GM18951 (cell line): ENCODE measurements at regions not wholly inside any gene's neighbourhood (a gene's known extent, or its start where the extent isn't known, plus 50 kb on each side); places are given as distances from the start of the nearest gene placed in this dataset.

Experiments
- POLR2A ChIP-seq: IDR thresholded peaks from 4 replicates; pipeline ENCODE4 v1.6.1; 2011; ENCODE audit warnings: mild to moderate bottlenecking; ENCODE audit not compliant: insufficient read length, insufficient read depth; ENCODE audit errors: extremely low read depth
- in situ Hi-C: fragments of 300-500 bp; cut with MboI; formaldehyde crosslinking; loops from one replicate; pipeline ENCODE4 v1.12.0; 2022; ENCODE audit warnings: low sequenced_read_pairs, mixed read lengths, inconsistent platforms; ENCODE audit not compliant: unreplicated experiment

- TF ChIP-seq POLR2A, result no peak
- in situ Hi-C loops, result no loop called here
Observed at GRCh38 chr16:86219655-86220445, 290.5 kb upstream of the FOXF1 start.

GRCh38 chr16:86220561-86220960 lies 289.8 kb upstream of the FOXF1 start:
- TF ChIP-seq POLR2A, result no peak
- in situ Hi-C loops, result no loop called here

GRCh38 chr16:86221085-86221484 lies 289.2 kb upstream of the FOXF1 start:
- TF ChIP-seq POLR2A, result no peak
- in situ Hi-C loops, result no loop called here

- in situ Hi-C loops, result no loop called here
- TF ChIP-seq POLR2A, result no peak
Observed at GRCh38 chr16:86222547-86222946, 287.8 kb upstream of the FOXF1 start.

- no peak for TF ChIP-seq POLR2A
- in situ Hi-C loops, result no loop called here
Observed at GRCh38 chr16:86222965-86223551, 287.3 kb upstream of the FOXF1 start.

GRCh38 chr16:86224126-86224525 lies 286.2 kb upstream of the FOXF1 start:
- no peak for TF ChIP-seq POLR2A
- in situ Hi-C loops, result no loop called here

- no peak for TF ChIP-seq POLR2A
- in situ Hi-C loops, result no loop called here
Observed at GRCh38 chr16:86224629-86225028, 285.7 kb upstream of the FOXF1 start.

- TF ChIP-seq POLR2A, result no peak
- in situ Hi-C loops, result no loop called here
Observed at GRCh38 chr16:86225905-86226371, 284.4 kb upstream of the FOXF1 start.

- in situ Hi-C loops, result no loop called here
- no peak for TF ChIP-seq POLR2A
Observed at GRCh38 chr16:86227041-86227440, 283.3 kb upstream of the FOXF1 start.

GRCh38 chr16:86227801-86228200 lies 282.5 kb upstream of the FOXF1 start:
- no peak for TF ChIP-seq POLR2A
- in situ Hi-C loops, result no loop called here

- in situ Hi-C loops, result no loop called here
- no peak for TF ChIP-seq POLR2A
Observed at GRCh38 chr16:86228713-86229112, 281.6 kb upstream of the FOXF1 start.

GRCh38 chr16:86229283-86229682 lies 281.0 kb upstream of the FOXF1 start:
- in situ Hi-C loops, result no loop called here
- TF ChIP-seq POLR2A, result no peak

GRCh38 chr16:86229866-86230656 lies 280.3 kb upstream of the FOXF1 start:
- in situ Hi-C loops, result no loop called here
- TF ChIP-seq POLR2A, result no peak
